ENCODE measurements at regions not wholly inside any gene's neighbourhood (a gene's known extent, or its start where the extent isn't known, plus 50 kb on each side); places are given as distances from the start of the nearest gene placed in this dataset.
"Not testable (repeated sequence)": the region's sequence is repeated elsewhere in the genome, so short reads cannot be mapped to it uniquely, and the experiment has no call there.

DNA sequence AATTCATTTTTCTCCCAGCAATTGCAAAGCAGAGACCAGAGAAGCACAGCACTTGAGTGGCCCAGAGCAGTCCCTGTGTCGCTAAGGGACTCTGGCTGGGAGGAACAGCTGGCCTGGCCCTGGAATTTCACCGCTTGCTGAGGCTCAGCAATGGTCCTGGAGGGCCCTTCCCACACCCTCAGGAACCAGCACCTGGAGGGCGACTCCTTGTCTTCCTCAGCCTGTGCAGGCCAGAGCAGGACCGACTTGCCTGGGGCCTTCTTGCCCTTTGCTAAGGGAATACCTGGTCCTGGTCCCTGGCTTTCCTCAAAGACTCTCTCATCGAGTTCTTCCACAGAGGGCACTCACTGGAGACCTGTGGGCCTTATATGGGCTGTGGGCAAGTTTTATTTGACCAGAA lies 294.6 kb downstream of the RPLP1 start:
- no peak for DNase-seq

- DNase-seq = no peak
These were observed 295.5 kb downstream of the RPLP1 start for GRCh38 chr15:69748131-69748530.

- DNase-seq = no peak
These were observed 296.1 kb downstream of the RPLP1 start for GRCh38 chr15:69748576-69749185.

DNA sequence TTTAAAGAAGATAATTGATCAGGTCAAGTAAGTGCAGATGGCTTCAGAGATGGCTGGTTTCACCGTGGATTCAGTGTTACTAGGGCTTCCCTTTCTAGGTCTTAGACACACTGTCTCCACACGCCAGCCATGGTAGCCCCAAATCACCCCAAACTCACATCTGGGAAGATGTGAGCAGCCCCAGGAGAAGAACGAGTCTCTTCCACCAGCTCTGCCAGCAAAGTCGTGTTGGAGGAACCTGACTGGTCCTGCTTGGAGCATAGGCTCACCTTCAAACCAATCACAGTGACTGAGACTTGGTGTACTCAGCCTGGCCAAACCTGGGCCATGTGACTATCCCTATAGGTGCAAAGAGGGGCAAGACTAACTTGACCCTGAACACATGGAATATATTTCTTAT lies 296.7 kb downstream of the RPLP1 start:
- no peak for DNase-seq

DNA sequence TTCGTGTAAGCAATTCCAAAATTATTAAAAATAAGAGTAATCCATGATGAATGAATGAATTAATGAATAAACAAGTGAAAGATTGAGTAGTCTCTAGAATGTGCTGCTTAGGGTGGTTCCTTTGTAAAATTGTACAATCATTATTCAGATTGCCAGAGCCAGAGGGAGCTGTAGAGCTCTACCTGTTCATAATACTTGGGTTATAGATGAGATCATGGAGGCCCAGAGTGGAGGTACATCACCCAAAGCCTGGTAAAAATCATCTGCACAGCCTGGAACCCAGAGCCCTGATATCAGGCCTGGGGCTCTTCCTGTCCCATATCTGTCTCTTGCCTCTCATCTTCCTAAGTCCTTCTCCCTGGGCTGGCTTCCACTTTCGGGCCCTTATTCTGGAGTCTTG lies 297.2 kb downstream of the RPLP1 start:
- no peak for DNase-seq

- no peak for DNase-seq
These were observed 297.6 kb downstream of the RPLP1 start for GRCh38 chr15:69750253-69750652.

DNA sequence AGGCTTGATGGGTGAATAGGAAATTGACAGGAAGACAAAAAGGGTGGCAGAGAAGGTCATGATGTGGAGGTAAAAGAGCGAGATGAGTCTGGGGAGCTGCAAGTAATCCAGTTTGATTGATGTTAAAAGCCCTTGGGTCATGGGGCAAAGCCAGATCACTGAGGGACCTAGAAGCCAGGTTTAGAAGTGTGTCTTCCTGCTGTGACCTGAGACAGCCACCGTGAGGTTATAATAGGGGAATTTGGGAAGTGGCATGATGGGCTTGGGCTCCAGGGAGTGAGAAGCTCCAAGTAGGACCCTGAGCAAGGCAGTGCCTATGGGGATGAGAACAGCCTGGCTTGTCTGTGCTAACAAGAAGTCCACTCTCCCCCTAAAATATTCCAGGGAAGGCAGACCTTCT lies 298.5 kb downstream of the RPLP1 start:
- DNase-seq = no peak

- DNase-seq = no peak
These were observed 298.9 kb downstream of the RPLP1 start for GRCh38 chr15:69751566-69751965.

GRCh38 chr15:69753867-69754266 lies 301.2 kb downstream of the RPLP1 start:
- DNase-seq = no peak

DNA sequence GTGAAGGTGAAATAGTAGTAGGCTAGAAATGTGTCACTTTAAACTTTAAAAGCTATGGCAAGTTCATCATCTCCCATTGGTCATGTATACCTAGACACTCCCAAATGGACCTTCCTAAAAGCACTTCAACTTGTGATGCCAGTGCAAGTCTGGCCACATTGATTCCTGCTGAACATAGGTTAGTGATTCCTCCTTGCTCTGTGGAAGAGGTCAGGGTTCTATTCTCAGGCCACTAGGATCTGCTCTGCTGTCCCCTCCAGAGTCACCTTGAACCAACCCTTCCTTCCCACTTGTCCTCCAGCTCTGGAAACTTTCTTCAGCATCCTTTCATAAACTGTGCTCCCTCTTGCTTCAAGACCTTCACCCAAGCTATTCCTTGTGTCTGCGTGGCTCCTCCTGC lies 301.7 kb downstream of the RPLP1 start:
- DNase-seq = no peak

GRCh38 chr15:69755551-69756310 lies 303.1 kb downstream of the RPLP1 start:
- DNase-seq = peak; percentile 75

- no peak for DNase-seq
These were observed 303.8 kb downstream of the RPLP1 start for GRCh38 chr15:69756440-69756839.

DNA sequence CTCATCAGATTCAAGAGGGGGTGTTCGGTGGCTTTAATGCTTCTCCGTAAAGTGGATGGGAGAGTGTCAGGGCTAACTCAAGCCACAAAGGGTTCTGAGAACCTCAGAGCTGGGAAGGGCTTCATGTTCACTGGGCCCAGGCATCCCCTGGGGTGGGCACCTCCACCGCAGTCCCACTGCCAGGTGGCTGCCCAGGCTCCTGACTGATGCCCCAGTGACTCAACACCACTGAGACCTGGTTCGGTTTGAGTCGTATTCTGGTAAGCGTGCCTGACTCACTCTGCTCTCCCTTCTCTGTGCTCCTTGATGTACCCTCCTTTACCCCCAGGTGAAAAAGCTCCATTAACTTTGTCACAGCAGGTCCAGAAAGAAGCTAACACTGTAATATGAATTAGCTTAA lies 304.6 kb downstream of the RPLP1 start:
- peak; percentile 72 for DNase-seq

DNA sequence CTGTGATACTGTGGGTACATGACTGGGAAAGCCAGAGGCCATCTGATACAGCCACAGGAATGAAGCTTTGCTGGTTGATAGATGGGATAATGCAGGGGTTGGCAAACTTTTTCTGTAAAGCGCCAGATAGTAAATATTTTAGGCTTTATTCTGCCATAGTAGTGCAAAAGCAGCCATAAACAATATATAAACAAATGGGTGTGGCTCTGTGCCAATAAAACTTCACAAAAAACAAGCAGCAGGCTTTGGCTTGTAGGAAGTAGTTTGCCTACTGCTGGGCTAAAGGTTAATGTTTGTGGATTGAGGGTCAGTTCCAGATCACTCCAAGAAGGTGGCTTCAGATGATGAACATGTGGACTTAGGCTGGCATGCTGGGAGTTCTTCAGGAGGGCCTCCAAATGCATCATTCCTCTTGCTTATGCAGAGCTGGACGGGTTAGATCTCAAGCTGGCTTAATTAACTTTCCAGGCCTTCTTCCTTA lies 305.7 kb downstream of the RPLP1 start:
- DNase-seq = no peak

GRCh38 chr15:69758810-69759790 lies 306.5 kb downstream of the RPLP1 start:
- DNase-seq = peak; percentile 74

- DNase-seq = no peak
These were observed 307.7 kb downstream of the RPLP1 start for GRCh38 chr15:69760258-69760845.

DNA sequence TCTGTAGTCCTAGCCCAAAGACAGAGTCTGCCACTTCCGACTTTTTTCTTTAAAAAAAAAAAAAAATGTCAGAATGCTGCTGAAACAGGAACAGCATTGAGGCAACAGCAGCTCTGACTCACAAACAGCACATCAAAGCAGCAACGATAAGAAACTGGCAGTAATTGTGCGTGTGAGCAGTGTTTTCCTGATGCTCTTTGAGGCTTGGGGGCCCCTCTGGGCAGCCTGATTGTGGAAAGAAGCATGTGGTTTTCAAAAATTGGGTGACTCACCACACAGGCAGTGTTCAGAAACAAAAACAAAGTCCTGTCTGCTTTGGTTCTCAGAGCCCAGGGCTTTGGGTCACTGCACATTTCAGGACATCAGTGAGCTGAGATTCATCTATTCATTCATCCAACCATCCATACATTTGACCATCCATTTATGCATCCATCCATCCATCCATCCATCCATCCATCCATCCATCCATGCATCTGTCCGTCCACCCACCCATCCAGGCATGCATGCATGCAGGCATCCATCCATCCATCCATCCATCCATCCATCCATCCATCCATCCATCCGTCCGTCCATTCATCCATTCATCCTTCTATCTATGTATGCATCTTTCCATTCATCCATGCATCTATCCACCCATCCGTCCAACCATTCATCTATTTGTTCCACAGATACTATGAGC lies 308.4 kb downstream of the RPLP1 start:
- DNase-seq = peak; percentile 69

DNA sequence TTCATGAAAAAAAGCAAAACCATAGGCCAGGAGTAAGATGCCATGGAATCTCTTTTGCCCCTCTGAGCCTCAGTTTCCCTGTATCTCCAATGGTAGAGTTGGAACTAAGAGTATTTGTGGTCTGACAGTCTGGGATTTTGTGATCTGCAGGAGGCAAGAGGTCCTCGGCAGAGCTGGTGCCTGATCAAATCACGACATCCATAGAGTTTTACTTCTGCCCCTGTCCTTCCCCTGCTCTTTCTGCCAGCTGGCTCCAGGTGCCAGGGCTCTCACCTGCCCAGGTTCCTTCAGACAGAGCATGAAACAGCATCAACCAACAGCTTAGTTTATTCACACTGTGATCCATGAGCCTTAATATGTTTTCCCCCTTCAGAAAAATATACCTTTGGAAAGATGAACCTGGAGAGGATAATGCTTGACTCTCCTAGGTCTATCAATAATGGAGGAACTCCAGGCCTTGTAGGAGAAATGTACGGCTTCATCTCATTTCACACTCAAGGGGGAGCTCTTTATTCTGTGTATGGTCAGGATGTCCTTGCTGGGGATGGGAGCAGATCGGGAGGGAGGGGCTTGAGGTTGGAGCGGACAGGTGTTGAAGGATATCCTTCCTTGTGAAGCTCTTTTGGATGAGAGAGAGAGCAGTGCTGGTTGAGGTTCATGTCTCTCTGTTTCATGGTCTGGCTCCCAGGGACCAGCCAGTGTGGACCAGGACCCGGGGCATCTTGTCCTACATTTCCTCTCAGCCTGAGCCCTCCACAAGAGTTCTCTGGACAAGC lies 309.9 kb downstream of the RPLP1 start:
- DNase-seq = no peak

- DNase-seq = no peak
These were observed 311.2 kb downstream of the RPLP1 start for GRCh38 chr15:69763831-69764230.

DNA sequence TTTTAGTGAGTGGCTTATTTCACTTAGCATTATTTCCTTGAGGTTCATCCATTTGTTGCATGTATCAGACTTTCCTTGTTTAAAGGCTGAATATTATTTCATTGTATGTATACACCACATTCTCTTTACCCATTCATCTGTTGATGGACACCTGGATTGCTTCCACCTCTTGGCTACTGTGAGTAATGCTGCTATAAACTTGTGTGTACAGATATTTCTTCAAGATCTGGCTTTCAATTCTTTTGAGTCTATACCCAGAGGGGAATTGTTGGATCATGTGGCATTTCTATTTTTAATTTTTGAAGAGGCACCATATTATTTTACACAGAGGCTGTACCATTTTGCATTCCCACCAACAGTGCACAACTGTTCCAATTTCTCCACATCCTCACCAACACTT lies 313.5 kb downstream of the RPLP1 start:
- DNase-seq = no peak

DNA sequence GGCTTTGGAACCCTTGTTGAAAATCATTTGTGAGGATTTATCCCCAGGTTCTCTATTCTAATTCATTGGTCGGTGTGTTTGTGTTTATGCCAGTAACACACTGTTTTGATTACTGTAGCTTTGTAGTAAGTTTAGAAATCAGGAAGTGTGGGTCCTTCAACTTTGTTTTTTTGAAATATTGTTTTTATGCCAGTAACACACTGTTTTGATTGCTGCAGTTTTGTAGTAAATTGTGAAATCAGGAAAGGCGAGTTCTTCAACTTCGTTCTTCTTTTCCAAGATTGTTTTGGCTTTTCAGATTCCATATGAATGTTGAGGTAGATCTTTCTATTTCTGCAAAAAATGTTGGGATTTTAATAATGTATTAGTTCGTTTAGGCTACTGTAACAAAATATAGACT lies 314.6 kb downstream of the RPLP1 start:
- no peak for DNase-seq

DNA sequence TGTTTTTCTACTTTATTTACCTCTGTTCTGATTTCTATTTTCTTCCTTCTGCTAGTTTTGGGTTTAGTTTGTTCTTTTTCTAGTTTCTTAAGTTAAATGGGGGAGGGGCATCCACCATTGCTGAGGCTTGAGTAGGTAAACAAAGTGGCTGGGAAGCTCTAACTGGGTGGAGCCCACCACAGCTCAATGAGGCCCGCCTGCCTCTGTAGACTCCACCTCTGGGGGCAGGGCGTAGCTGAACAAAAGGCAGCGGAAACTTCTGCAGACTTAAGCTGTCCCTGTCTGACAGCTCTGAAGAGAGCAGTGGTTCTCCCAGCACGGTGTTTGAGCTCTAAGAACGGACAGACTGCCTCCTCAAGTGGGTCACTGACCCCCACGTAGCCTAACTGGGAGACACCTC lies 316.7 kb downstream of the RPLP1 start:
- not testable (repeated sequence) for DNase-seq

Measured in stimulated activated CD4-positive, alpha-beta T cell treated with anti-CD3 and anti-CD28 coated beads, Interleukin-4, amount 100 ng/mL, for 1 hour (primary cell).